Epithelial cell of esophagus (primary cell): ENCODE measurements at regions not wholly inside any gene's neighbourhood (a gene's known extent, or its start where the extent isn't known, plus 50 kb on each side); places are given as distances from the start of the nearest gene placed in this dataset.
A peak's percentile ranks its signal among the peaks of the same experiment; 100 is the strongest.

Experiments
- DNase-seq: peaks from one replicate; pipeline ENCODE4 v3.0.0; 2010; ENCODE audit warnings: low read depth
- H3K4me3 ChIP-seq: 2 replicates; pipeline ENCODE4 v1.5.1; 2011; ENCODE audit warnings: mild to moderate bottlenecking, low read length, control low read depth
- CTCF ChIP-seq: IDR thresholded peaks from 2 replicates; pipeline ENCODE4 v1.5.1; 2011; ENCODE audit warnings: low read depth, mild to moderate bottlenecking, low read length, control low read depth, inconsistent platforms; ENCODE audit not compliant: insufficient read depth; ENCODE audit errors: missing control alignments

- no peak for TF ChIP-seq CTCF
- DNase-seq, result no peak
- no peak overlapping the region for H3K4me3 ChIP-seq
Measured at GRCh38 chr11:105507496-105508254, 102.2 kb upstream of the GRIA4 start.

DNA sequence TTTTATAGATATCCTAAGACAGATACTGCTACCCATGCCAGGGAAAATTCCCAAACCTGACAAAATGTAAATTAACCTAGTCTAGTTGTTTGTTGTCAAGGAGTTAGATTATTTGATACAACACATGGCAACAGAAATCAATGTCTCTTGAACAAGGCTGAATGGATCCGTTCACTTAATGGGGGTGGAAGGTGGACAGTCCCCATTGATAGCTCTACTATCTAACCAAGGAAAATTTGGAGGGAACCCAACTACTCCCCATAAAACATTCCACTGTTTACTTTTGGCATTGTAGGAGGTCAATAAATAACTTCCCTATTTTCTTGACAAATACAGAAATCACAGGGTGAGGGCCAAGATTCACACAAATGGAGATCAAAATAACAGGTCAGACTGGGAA is 117.9 kb upstream of the GRIA4 start:
- no peak for DNase-seq
- no peak for TF ChIP-seq CTCF
- H3K4me3 ChIP-seq, result no peak overlapping the region

DNA sequence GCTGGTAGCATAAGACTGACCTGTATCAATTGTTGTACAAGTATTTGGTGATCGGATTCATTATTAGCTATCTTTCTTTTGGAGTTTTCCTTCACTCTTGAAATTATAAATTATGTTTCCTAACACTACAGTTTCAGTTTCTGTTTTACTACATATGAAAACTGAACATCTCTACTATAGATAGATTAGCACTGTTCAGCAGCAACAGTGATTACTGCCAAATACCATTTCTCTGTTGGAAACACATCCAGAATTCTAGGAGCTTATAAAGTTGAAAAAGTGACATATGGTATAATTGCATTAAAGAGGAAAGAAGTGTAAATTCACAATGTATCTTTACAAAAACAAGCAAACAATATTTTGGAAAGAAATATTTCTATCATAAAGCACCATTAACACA is 118.5 kb upstream of the GRIA4 start:
- no peak overlapping the region for H3K4me3 ChIP-seq
- DNase-seq, result no peak
- no peak for TF ChIP-seq CTCF

GRCh38 chr11:105490333-105490732 is 119.5 kb upstream of the GRIA4 start:
- TF ChIP-seq CTCF, result no peak
- no peak for DNase-seq
- H3K4me3 ChIP-seq, result no peak overlapping the region

GRCh38 chr11:105489446-105489845 is 120.4 kb upstream of the GRIA4 start:
- no peak overlapping the region for H3K4me3 ChIP-seq
- DNase-seq, result peak; percentile 2
- TF ChIP-seq CTCF, result no peak

DNA sequence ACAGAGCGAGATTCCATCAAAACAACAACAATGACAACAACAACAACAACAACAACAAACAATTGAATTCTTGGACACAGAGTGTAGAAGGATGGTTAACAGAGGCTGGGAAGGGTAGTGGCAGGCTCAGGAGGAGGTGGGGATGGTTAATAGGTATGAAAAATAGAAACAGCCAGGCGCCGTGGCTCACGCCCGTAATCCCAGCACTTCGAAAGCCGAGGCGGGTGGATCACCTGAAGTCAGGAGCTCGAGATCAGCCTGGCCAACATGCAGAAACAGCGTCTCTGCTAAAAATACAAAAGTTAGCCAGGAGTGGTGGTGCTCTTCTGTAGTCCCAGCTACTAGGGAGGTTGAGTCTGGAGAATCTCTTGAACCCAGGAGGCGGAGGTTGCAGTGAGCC is 122.9 kb upstream of the GRIA4 start:
- no peak for TF ChIP-seq CTCF
- DNase-seq, result no peak
- H3K4me3 ChIP-seq, result no peak overlapping the region

DNA sequence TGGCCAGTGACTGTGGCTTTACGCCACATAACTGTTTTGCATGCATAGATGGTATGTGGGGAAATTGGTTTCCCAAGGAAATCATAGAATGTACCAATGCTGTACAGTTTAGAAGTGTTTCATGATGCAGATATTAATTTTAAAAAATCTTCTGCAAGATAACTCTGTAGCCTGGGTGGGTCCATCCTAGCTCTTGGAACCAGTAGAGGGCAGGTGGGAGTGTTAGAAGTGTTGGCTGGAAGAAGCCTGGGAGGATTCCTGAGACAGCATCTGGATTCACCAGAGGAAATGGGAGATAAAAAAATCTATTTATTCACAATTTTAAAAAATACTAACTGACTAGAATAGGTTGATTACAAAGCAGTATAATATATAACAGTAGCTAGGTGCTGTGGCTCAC is 139.9 kb upstream of the GRIA4 start:
- H3K4me3 ChIP-seq, result no peak overlapping the region
- no peak for TF ChIP-seq CTCF
- no peak for DNase-seq
